ENCODE measurements at regions not wholly inside any gene's neighbourhood (a gene's known extent, or its start where the extent isn't known, plus 50 kb on each side); places are given as distances from the start of the nearest gene placed in this dataset.
"Not testable (repeated sequence)": the region's sequence is repeated elsewhere in the genome, so short reads cannot be mapped to it uniquely, and the experiment has no call there.

DNA sequence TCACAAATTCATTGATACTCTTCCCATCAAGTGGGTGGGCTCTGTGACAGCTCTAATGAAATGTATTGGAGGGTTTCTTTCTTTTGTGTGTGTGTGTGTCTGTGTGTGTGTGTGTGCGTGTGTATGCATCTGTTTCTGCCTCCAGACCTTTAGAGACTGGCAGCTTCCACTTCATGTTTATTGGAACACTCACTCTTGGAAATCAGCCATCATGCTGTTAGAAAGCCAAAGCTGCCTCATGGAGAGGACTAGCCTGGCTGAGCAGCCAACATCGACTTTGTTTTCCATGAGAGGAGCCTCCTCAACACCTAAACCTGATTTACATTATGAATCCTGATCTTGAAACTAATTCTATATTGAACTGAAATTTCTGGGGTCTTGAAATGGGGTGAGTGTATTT, 128.5 kb upstream of the FAM174A start:
- DNase-seq (ENCODE audit: low read depth, low spot score) = no peak
- in situ Hi-C loops (cut with HindIII; ENCODE audit: low pct_unique_long_range_greater_than_20kb, low sequenced_read_pairs) = no loop called here

DNA sequence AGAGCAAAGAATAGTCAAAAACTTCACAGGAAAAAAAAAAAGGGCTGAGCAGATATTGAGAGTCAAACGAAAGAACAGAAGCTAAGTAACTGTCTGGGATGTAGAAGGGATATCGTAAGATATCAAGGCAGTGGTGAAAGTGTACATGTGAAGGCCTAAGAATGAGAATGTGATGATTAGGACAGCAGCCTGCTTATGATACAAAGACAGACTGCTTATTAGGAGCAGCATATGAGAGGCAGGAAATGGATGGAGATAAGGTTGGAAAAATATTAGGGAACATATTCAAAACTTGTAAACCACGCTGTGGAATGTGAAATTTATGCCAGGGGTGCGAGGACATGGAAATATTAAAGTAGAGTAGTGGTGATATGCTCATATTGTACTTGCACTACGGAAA, 133.1 kb upstream of the FAM174A start:
- in situ Hi-C loops (cut with HindIII; ENCODE audit: low pct_unique_long_range_greater_than_20kb, low sequenced_read_pairs) = no loop called here
- no peak for DNase-seq (ENCODE audit: low read depth, low spot score)

- DNase-seq (ENCODE audit: low read depth, low spot score) = no peak
- in situ Hi-C loops (cut with HindIII; ENCODE audit: low pct_unique_long_range_greater_than_20kb, low sequenced_read_pairs) = no loop called here
These were observed 134.0 kb upstream of the FAM174A start for GRCh38 chr5:100401149-100401548.

DNA sequence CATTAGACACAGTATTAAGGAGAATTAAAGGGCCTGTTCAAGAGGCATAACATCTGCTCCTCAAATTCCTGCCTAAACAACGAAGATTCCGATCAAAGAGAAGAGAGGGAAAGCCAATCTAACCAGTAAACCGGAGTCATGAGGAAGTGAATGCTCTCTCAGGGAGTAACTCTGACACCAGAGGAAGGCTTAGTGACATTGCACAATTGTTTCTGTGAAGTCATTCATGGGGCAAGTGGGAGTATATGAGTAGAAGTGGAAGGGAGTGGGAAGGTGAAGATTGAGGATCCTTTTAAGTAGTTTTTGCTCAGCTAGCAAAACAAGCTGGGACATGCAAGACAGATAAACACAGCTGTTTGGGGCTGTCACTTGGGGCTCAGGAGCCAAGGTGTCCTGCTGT, 136.4 kb upstream of the FAM174A start:
- DNase-seq (ENCODE audit: low read depth, low spot score); in situ Hi-C loops (cut with HindIII; ENCODE audit: low pct_unique_long_range_greater_than_20kb, low sequenced_read_pairs): not testable (repeated sequence)

DNA sequence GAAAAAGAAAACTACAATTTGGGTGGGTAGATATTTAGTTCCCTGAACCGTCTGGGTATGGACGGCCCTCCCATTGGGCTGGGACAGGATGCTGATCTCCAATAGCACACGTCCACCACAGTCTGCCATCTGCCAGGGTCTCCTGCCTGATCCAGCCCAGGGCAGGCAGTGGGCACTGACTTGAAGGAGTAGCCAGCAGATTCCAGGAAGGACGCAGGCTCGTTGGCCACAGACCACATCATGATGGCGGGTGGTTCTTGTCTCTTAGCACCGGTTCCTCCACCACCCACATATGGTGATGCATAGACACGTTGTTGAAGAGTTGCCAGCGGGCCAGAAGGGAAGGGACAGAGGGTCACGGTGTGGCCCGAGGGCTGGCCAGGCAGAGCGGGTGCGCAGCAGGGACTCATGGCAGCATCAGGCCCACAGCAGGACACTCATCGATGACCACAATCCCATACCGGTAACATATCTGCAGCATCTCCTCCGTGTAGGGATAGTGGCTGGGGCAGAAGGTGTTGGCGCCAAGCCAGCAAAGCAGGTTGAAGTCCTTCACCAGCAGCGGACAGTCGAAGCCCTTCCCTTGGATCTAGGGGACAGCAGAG, 155.8 kb upstream of the FAM174A start:
- DNase-seq (ENCODE audit: low read depth, low spot score); in situ Hi-C loops (cut with HindIII; ENCODE audit: low pct_unique_long_range_greater_than_20kb, low sequenced_read_pairs): not testable (repeated sequence)

DNA sequence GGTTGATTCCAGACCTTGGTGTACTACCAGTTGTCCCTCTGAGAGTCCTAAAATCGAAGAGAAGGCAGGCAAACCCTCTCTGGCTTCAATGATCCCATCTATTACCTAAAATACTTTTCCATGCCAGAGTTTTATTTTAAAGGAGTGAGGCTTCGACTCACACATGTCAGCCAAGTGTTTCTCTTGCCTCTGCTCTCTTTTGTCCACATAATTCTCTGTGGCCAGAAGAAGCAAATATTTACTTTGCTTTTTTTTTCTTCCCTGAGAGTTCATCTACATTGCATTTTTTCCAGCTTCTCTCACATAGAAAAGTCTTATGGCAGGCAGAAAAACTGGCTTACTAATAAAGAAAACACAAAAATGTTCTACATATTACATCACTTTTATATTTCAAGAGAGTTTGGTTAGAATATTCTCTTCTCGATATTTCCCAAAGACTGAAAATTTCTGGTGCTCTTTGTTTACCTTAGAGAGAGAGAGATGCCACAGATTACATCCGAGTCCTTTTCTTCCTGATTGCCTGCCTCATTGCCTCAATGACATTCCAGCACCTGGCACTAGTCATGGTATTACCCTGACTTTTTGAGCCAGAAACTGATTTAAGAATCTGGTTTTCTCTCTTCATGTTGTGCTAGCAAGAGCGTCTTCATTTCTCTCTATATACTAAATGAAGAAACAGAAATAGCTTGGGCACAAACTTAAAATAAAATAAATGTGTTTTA, 170.3 kb upstream of the FAM174A start:
- in situ Hi-C loops (cut with HindIII; ENCODE audit: low pct_unique_long_range_greater_than_20kb, low sequenced_read_pairs); DNase-seq (ENCODE audit: low read depth, low spot score): not testable (repeated sequence)

DNA sequence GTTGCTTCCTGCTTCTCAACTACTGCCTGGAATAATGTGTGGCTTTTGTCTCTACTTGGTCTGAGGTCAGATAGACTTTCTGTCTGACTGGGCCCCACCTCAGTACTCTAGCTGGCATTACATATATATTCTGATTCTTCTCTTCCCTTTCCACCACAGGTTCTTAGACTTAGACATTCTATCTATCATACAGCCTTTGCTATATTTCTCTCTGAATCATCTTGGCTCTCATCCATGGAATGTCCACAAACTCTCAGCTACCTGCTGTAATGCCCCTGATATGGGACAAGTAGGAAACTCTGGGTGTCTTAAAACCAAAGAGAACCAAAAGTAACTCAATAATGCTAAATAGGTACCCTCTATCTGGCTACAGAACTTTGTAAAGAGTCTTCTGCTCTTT, 170.8 kb upstream of the FAM174A start:
- in situ Hi-C loops (cut with HindIII; ENCODE audit: low pct_unique_long_range_greater_than_20kb, low sequenced_read_pairs); DNase-seq (ENCODE audit: low read depth, low spot score): not testable (repeated sequence)

DNA sequence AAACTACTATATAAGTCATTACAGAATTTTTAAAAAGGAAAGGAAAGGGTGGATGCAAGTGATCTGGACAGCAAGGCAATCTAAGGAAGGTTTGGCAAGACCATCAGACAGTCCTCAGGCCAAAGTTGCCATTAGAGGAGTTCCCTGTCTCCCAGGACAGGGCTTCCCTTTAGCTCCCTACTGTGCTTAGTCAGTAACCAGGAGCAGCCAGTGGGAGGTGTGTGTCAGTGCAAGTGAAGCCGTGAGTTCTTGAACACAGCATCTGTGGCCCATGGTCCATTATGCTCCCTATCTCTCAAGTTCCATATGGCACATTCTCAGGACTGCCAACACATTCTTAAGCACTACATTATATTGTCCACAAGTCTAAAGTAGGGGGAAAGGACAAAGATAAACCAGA, 175.2 kb upstream of the FAM174A start:
- in situ Hi-C loops (cut with HindIII; ENCODE audit: low pct_unique_long_range_greater_than_20kb, low sequenced_read_pairs); DNase-seq (ENCODE audit: low read depth, low spot score): not testable (repeated sequence)

DNA sequence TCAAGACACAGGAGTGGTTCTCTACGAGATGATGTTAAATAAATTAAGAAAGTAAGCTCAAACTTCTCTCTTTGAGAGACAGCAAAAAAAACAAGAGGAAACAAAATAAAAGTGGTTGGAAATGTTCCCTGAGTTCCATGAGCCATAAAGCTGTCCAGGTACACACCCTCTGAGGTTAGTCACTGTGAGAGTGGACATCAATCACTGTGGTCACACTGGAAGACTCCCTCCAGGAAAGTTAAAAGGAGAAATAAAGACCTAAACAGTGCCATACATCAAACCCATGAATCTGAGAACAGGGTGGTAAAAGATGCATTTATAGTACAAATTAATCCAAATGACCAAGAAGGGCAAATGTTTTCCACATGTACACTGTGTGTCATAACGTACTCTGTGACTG, 188.9 kb upstream of the FAM174A start:
- in situ Hi-C loops (cut with HindIII; ENCODE audit: low pct_unique_long_range_greater_than_20kb, low sequenced_read_pairs); DNase-seq (ENCODE audit: low read depth, low spot score): not testable (repeated sequence)

DNA sequence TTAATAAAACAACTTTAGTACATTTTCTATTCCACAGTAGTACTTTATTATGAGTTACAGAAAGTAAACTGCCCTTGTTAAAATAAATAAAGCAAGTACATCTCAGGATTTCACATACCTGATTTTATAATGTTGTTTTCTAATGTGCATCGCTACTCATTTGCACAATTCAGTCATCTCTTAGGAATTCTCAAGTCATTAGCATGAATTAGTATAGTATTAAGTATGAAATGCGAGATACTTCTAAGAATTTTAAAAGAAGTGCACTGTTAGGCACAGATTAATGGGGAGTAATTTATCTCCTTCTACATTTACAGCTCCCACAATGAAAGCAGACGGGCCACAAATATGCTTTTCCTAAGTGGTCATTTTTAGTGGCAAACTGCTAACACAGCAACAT, 193.7 kb upstream of the FAM174A start:
- DNase-seq (ENCODE audit: low read depth, low spot score); in situ Hi-C loops (cut with HindIII; ENCODE audit: low pct_unique_long_range_greater_than_20kb, low sequenced_read_pairs): not testable (repeated sequence)

DNA sequence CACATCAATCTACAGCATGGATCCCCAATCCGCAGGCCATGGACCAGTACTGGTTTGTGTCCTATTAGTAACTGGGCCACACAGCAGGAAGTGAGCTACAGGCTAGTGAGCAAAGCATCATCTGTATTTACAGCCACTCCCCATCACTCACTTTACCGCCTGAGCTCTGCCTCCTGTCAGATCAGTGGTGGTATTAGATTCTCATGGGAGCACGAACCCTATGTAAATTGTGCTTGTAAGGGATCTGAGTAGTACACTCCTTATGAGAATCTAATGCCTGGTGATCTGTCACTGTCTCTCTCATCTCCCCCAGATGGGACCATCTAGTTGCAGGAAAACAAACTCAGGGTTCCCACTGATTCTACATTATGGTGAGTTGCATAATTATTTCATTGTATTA, 212.7 kb upstream of the FAM174A start:
- no peak for DNase-seq (ENCODE audit: low read depth, low spot score)
- in situ Hi-C loops (cut with HindIII; ENCODE audit: low pct_unique_long_range_greater_than_20kb, low sequenced_read_pairs) = no loop called here

- in situ Hi-C loops (cut with HindIII; ENCODE audit: low pct_unique_long_range_greater_than_20kb, low sequenced_read_pairs) = no loop called here
These were observed 215.3 kb upstream of the FAM174A start for GRCh38 chr5:100319885-100320284.

GRCh38 chr5:100313657-100314056, 221.5 kb upstream of the FAM174A start:
- no peak for DNase-seq (ENCODE audit: low read depth, low spot score)
- in situ Hi-C loops (cut with HindIII; ENCODE audit: low pct_unique_long_range_greater_than_20kb, low sequenced_read_pairs) = no loop called here

More at GRCh38 chr5:100319885-100320284, 215.3 kb upstream of the FAM174A start:
- DNase-seq (ENCODE audit: low read depth, low spot score) = no peak

DNA sequence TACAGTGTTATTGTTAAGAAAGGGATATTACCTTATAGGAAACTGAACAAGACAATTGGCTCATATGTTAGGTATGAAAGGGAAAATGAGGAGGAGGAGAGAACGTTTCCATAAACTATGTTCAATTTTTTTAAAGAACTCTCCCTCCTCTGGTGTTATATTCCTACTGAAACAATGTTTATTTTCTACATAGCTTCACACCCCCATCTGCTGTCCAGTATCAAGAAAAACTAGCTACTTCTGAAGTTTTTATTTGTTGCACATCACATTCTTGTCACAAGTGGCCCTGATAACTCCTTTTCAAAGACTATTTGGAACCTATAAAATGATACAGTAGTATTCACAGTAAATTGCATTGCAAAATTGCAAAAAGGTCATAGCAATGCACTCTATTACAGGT, 223.4 kb upstream of the FAM174A start:
- in situ Hi-C loops (cut with HindIII; ENCODE audit: low pct_unique_long_range_greater_than_20kb, low sequenced_read_pairs) = no loop called here
- DNase-seq (ENCODE audit: low read depth, low spot score) = peak; percentile 50

- in situ Hi-C loops (cut with HindIII; ENCODE audit: low pct_unique_long_range_greater_than_20kb, low sequenced_read_pairs) = no loop called here
- no peak for DNase-seq (ENCODE audit: low read depth, low spot score)
These were observed 229.2 kb upstream of the FAM174A start for GRCh38 chr5:100306000-100306399.

DNA sequence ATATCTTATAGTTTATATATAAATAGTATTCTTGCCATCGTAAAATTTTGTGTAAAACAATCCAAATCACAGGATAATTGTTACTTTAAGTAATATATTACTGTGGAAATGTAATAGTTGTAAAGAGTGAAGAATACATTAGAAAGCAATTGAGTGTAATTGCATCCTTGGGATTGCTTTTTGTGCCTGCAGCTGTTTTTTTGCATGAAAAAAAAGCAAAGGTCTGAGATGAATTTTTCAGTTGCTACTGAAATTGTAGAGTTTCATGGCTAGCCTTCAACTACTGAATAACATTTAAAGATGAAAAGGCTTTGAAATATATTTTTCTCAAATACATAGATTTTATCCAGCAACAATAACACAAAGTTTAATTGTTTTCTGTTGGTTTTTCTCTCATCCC, 232.0 kb upstream of the FAM174A start:
- in situ Hi-C loops (cut with HindIII; ENCODE audit: low pct_unique_long_range_greater_than_20kb, low sequenced_read_pairs) = no loop called here

DNA sequence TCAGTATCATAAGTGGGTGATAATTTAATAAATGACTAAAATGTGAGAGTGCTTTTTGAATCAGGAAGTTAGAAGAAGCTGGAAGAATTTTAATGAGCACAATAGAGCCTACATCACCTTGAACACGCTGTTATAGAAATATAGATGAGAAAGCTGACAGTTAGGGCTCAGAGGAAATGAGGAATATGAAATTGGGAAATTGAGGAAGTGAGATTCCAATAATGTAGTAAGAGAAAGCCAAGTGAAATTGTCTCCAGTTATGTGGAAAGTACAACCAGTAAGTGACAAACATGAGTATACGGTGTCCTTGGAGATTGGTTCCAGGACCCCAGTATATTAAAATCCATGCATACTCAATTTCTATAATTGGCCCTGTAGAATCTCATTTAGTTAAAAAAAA, 235.9 kb upstream of the FAM174A start:
- in situ Hi-C loops (cut with HindIII; ENCODE audit: low pct_unique_long_range_greater_than_20kb, low sequenced_read_pairs) = no loop called here
- no peak for DNase-seq (ENCODE audit: low read depth, low spot score)

More for the DNA sequence above, 232.0 kb upstream of the FAM174A start:
- no peak for DNase-seq (ENCODE audit: low read depth, low spot score)

DNA sequence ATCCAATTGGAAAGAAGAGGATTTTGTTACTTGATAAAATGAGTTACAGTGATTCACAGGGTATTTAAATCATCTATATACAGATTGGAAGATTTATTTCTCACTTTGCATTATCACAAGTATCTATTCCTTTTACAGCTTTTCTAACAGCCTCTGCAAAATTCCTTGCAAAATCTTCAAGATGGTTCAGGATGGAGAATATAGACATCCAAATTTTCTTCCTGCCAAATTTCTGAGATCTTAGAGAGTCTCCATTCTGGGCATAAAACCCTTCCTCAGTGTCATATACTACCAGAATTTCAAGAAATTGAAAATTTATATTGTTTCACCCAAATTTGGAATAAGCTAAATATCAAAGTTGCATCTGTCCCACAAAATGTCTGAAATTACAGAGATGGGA, 259.1 kb upstream of the FAM174A start:
- no peak for DNase-seq (ENCODE audit: low read depth, low spot score)
- in situ Hi-C loops (cut with HindIII; ENCODE audit: low pct_unique_long_range_greater_than_20kb, low sequenced_read_pairs) = no loop called here

DNA sequence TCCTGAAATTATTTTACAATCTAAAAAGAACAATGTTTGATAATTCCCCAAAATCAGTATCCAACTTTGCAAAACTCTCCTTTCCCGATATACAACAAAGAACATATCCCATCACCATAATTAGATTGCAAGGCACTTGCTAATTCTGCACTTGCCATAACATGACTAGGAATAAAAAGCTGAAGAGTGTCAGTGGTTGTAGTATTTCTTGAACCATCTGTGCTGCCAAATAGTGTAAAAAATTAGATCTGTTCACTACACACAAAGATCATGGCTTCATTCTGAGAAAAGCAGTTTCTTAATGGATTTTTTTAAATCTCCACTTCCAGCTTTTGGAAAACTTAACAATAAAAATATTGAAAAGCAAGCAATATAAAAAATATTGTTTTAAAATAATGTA, 259.5 kb upstream of the FAM174A start:
- in situ Hi-C loops (cut with HindIII; ENCODE audit: low pct_unique_long_range_greater_than_20kb, low sequenced_read_pairs) = no loop called here
- no peak for DNase-seq (ENCODE audit: low read depth, low spot score)

Data from SK-MEL-5 (cell line).